Uterus (tissue), 3 donors: ENCODE measurements at regions not wholly inside any gene's neighbourhood (a gene's known extent, or its start where the extent isn't known, plus 50 kb on each side); places are given as distances from the start of the nearest gene placed in this dataset.

Experiments
- DNase-seq, 2 donors: peaks; one replicate each; pipeline ENCODE4 v3.0.0-alpha.2; 2019 to 2020
- H3K27ac ChIP-seq, 2 donors: fragments of 200-600 bp; sonication (generic); 1 replicate in 1 of 2; 2 replicates in 1 of 2; pipeline ENCODE4 v1.5.1; 2016 to 2018
- H3K27me3 ChIP-seq, 2 donors: fragments of 200-600 bp; sonication (generic); one replicate each; pipeline ENCODE4 v1.5.1; 2018 to 2019; ENCODE audit warnings: control low read depth in 1 of 2
- H3K36me3 ChIP-seq, 2 donors: fragments of 200-600 bp; sonication (generic); one replicate each; pipeline ENCODE4 v1.5.1; 2019; ENCODE audit warnings: control low read depth in 1 of 2
- H3K4me1 ChIP-seq, 2 donors: fragments of 200-600 bp; sonication (generic); one replicate each; pipeline ENCODE4 v1.5.1; 2018 to 2019; ENCODE audit warnings: control low read depth in 1 of 2
- H3K4me3 ChIP-seq, 2 donors: fragments of 200-600 bp; sonication (generic); 1 replicate in 1 of 2; 2 replicates in 1 of 2; pipeline ENCODE4 v1.5.1; 2018 to 2019; ENCODE audit warnings: mild to moderate bottlenecking in 1 of 2
- H3K9me3 ChIP-seq, 2 donors: fragments of 200-600 bp; sonication (generic); one replicate each; pipeline ENCODE4 v1.5.1; 2019; ENCODE audit warnings: control low read depth in 1 of 2
- POLR2A ChIP-seq, 2 donors: fragments of 450-650 bp; IDR thresholded peaks; one replicate each; pipeline ENCODE4 v1.6.1; 2016; ENCODE audit warnings: antibody characterized with exemption in 2 of 2, mild to moderate bottlenecking in 1 of 2, moderate library complexity in 1 of 2
- intact Hi-C: fragments of 100-400 bp; cut with DNase I; formaldehyde crosslinking; loops from one replicate; pipeline ENCODE4 v1.15.1; 2023; ENCODE audit warnings: low total_unique reads
- TF ChIP-seq, protein P1 (sequence below), 4 experiments: fragments of 200-600 bp in 2 of 4; fragments of 450-650 bp in 2 of 4; sonication (generic) in 2 of 4; IDR thresholded peaks; one replicate each; pipeline ENCODE4 v1.5.1; 2016 to 2019; ENCODE audit warnings: antibody characterized with exemption in 4 of 4, mild to moderate bottlenecking in 2 of 4, moderate library complexity in 1 of 4
- donor health status: DM: yes; HTN: yes; CAD: no.

DNA sequence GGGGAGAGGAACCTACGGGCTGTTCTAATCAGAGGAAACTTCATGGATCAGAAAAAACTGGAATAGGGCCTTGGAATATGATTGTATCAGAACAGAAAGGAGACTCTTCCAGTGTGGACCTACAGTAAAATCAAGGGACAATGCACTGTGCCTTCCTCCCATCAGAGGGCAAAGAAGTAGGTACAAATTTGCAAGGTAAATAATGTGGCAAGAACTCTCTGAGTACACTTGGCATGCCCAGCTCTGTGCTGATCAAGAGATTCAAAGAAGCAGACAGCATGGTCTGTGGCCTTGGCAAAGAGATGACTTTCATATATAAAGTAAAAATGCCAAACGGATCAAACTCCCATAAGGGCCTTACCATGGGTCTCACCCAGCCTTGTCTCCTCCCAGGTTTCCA, 242.6 kb upstream of the OSR1 start:
- TF ChIP-seq, protein P1, sequence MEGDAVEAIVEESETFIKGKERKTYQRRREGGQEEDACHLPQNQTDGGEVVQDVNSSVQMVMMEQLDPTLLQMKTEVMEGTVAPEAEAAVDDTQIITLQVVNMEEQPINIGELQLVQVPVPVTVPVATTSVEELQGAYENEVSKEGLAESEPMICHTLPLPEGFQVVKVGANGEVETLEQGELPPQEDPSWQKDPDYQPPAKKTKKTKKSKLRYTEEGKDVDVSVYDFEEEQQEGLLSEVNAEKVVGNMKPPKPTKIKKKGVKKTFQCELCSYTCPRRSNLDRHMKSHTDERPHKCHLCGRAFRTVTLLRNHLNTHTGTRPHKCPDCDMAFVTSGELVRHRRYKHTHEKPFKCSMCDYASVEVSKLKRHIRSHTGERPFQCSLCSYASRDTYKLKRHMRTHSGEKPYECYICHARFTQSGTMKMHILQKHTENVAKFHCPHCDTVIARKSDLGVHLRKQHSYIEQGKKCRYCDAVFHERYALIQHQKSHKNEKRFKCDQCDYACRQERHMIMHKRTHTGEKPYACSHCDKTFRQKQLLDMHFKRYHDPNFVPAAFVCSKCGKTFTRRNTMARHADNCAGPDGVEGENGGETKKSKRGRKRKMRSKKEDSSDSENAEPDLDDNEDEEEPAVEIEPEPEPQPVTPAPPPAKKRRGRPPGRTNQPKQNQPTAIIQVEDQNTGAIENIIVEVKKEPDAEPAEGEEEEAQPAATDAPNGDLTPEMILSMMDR (IDR thresholded peaks at IDR 0.05) = no peak
- TF ChIP-seq POLR2A (IDR thresholded peaks at IDR 0.05) = no peak
- Histone ChIP-seq H3K36me3 (no peaks in the 10 kb centered on the region), H3K27me3 (no peaks in the 10 kb centered on the region), H3K4me1 (no peaks in the 10 kb centered on the region), H3K27ac (no peak overlapping the region), H3K4me3 (no peak overlapping the region), H3K9me3 (no peaks in the 10 kb centered on the region)
- no peak for DNase-seq
- intact Hi-C loops = no loop called here

GRCh38 chr2:19600506-19600905, 242.1 kb upstream of the OSR1 start:
- H3K27ac ChIP-seq = no peak overlapping the region
- TF ChIP-seq, protein P1 (IDR thresholded peaks at IDR 0.05) = no peak
- no peak for TF ChIP-seq POLR2A (IDR thresholded peaks at IDR 0.05)
- H3K27me3 ChIP-seq = no peaks in the 10 kb centered on the region
- no peak overlapping the region for H3K4me3 ChIP-seq
- DNase-seq = no peak
- no peaks in the 10 kb centered on the region for H3K4me1 ChIP-seq
- H3K36me3 ChIP-seq = no peaks in the 10 kb centered on the region
- intact Hi-C loops = no loop called here
- no peaks in the 10 kb centered on the region for H3K9me3 ChIP-seq

- intact Hi-C loops = no loop called here
- Histone ChIP-seq H3K36me3 (no peaks in the 10 kb centered on the region), H3K27ac (no peak overlapping the region), H3K4me1 (no peaks in the 10 kb centered on the region), H3K9me3 (no peaks in the 10 kb centered on the region), H3K27me3 (no peaks in the 10 kb centered on the region), H3K4me3 (no peak overlapping the region)
- no peak for DNase-seq
- no peak for TF ChIP-seq POLR2A (IDR thresholded peaks at IDR 0.05)
- TF ChIP-seq, protein P1 (IDR thresholded peaks at IDR 0.05) = no peak
Observed at GRCh38 chr2:19598971-19599370, 240.5 kb upstream of the OSR1 start.

DNA sequence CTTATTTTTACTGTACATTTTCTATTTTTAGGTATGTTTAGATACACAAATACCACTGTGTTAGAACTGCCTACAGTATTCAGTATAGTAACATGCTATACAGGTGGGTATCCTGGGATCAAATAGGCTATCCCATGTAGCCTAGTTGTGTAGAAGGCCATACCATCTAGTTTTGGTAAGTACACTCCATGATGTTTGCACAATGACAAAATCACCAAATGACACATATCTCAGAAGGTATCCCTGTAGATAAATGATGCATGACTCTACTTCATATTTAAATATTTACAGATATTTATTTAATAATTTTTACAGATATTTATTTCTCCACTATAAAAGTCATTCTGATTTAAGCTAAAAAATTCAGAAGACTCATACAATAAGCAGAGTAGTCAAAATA, 233.8 kb upstream of the OSR1 start:
- no peak for TF ChIP-seq POLR2A (IDR thresholded peaks at IDR 0.05)
- TF ChIP-seq, protein P1 (IDR thresholded peaks at IDR 0.05) = no peak
- Histone ChIP-seq H3K27ac (no peak overlapping the region), H3K4me1 (no peaks in the 10 kb centered on the region), H3K36me3 (no peaks in the 10 kb centered on the region), H3K9me3 (no peaks in the 10 kb centered on the region), H3K4me3 (no peak overlapping the region), H3K27me3 (no peaks in the 10 kb centered on the region)
- no peak for DNase-seq
- intact Hi-C loops = no loop called here

GRCh38 chr2:19589791-19590190, 231.4 kb upstream of the OSR1 start:
- no peaks in the 10 kb centered on the region for H3K9me3 ChIP-seq
- no peaks in the 10 kb centered on the region for H3K4me1 ChIP-seq
- H3K27me3 ChIP-seq = no peaks in the 10 kb centered on the region
- no peak for TF ChIP-seq POLR2A (IDR thresholded peaks at IDR 0.05)
- TF ChIP-seq, protein P1 (IDR thresholded peaks at IDR 0.05) = no peak
- no peak overlapping the region for H3K4me3 ChIP-seq
- H3K36me3 ChIP-seq = no peaks in the 10 kb centered on the region
- DNase-seq = no peak
- no peak overlapping the region for H3K27ac ChIP-seq
- intact Hi-C loops = no loop called here
